ENCODE measurements at regions not wholly inside any gene's neighbourhood (a gene's known extent, or its start where the extent isn't known, plus 50 kb on each side); places are given as distances from the start of the nearest gene placed in this dataset.
A peak's percentile ranks its signal among the peaks of the same experiment; 100 is the strongest.

DNA sequence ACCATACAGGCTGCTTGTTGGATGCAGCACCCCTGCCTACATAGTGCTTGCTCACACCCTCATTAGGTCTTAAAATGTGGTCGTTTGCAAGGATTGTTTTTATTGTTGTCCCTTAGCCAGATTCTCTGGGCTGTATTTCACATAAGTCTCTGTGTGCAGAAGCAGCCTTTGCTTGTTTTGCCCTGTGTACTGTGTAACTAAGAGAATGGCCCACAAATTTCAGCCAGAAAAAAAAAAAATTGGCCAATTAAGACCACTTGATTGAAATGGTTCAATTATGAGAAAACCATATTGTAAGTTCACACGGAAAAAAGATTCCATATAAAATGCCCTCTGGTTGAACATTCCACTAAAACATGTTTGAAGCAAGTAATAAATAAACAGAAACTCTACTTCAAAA is 377.1 kb upstream of the SOX11 start:
- DNase-seq = no peak

DNA sequence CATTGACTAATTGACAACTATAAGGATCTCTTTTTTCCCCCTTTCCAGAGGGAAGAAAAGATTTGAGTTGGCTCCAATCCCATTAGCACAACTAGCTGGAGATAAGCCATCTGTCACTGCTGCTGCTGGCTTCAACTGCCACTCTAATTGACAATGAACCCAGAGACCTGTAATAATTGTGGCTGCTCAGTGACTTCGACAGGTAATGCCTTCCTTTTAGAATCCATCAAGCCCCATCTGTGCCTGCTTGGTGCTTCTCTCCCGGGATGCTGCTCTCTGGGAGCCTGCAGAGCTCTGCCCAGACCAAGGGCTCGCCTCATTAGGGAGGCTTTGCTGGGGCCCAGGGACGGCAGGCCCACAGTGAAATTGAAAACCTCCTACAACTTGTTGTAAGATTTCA is 376.7 kb upstream of the SOX11 start:
- DNase-seq = no peak

DNA sequence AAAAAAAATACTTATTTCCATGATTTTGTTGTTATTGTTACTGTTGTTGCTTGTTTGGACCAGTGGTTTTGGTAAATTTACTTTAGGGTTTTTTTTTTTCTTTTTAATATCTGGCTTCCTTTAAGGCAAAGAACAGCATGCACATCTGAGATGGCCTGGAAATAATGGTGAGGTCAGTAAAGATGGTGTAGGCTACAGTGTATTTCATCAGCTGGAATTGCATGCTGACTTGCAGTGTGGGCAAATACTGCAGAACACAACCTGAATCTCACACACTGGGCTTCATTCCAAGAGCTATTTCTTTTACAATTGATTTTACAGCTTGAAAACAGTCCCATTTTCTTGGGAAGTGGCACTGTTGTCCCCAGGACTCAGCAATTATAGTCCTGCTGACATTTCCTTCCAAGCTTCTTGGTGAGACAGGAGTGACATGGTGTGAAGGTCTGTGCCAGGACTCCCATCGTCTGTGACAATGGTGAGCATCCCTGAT is 376.1 kb upstream of the SOX11 start:
- DNase-seq = no peak

DNA sequence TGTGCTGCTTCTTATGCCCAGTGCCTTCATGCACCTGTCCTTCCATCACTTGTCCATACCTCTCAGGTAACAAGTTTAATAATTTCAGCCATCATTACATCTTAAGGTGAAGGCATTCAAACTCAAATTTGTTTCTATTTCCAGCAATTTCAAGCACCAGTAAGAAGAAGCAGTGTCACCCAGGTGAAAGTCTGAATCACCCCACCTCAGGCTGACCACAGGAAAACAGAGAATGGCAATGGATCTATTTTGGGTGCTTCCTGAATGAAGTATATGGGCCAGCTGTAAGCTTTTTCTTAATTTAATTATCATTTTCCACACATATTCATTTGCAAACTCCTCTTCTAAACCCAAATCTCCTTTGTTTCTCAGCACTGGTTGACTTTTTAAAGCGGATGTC is 372.7 kb upstream of the SOX11 start:
- no peak for DNase-seq

DNA sequence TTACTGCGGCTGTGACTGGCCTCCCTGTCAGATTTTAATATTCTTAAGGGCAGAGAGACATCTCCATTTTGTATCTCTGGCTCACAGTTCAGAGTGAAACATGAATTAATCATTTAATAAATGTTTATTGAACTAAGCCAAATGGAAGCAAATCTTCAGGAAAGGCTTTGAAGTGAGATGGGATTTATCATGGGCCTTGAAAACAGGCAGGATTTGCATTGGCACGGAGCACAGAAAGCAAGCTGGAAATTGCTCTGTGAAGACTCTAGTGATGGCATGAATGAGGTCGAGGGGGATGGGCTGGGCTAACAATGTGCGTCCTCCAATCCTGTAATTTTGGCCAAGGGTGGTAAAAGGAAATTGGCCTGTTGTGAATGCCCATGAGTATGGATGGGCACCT is 369.8 kb upstream of the SOX11 start:
- no peak for DNase-seq

DNA sequence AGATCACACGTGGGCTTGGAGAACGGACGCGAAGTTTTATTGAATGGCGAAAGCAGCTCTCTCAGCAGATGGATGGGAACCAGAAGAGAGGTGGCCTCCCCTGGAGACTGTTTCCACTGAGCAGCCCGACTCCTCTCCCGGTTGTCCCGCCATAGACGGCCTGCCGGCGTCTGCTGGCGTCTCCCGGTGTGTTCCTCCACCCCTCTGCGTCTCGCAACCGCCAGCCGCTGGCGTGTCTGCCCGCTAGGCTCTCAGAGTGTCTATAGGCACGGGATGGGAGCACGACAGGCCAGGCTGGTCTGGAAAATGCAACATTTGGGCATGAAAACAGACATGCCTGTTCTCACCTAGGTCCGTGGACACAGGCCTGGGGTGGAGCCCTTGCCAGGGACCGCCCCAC is 366.7 kb upstream of the SOX11 start:
- no peak for DNase-seq

DNA sequence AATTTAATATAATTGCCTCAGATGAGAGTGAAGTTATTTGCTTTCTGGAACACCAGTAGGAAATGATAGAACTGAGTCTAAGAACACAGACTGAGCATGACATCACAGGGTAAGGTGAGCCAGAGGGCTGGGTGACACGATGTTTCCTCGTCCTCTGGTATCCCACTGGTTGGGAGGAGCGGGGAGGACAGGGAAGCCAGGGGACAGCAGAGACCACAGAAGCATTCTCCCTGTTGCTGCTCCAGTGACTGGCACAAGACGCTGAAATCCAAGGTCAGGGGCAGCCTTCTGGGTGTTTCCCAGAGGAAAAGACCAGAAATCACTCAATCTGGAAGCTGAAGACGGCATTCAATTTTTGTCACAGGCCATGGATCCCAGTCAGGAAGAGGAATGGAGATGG is 363.4 kb upstream of the SOX11 start:
- DNase-seq = no peak

DNA sequence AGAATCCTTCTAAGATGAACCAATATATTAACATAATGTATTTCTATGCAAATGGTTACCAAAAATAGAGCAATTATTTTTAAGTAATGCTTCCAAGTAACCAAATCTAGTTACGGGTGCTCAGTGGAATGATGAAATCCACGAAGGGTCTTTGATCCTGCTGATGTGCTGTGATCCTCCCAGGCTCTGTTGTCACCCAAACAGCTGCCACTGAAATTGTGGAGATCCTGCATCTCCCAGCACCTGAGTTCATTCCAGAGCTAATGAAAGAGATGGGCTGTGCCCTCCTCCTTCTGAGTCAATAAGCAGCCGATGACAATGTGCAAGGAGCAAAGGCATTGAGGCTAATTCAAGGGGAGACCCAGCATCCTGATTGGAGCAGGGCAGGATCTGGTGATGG is 362.4 kb upstream of the SOX11 start:
- DNase-seq = no peak

DNA sequence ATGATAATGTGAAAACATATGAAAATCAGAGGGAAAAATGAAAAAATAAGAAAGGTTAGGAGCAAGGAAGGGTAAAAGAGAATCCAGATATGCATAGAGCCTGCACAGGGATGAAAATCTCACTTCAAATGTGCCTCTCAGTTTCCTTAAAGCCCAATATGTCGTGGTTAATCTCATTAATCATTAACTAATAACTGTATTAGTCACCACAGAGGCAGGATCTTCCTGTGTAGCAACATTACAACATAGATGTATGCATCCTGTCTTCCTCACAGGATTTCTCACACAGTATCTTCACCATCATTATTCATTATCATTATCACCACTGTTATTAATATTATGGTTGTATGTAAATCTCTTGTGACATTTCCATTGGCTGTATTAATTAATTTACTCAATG is 361.2 kb upstream of the SOX11 start:
- no peak for DNase-seq

DNA sequence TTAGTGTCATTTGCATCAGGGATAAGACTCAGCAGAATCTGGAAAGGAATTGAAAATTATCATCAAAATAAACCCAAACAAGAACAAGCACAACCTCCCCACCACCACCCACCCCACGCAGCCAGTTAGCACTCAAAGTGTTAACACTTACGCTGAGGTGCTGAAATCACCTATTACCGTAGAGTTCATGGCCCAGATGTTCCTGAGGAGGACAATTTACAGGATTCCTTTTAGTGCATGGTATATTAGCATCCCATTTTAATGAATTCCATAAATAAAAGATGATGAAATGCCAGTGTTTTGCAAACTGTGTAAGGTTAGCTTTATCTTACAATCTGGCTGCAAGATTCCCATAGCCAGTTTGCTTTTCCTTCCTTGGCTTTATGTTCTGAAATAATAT is 359.3 kb upstream of the SOX11 start:
- DNase-seq = no peak

DNA sequence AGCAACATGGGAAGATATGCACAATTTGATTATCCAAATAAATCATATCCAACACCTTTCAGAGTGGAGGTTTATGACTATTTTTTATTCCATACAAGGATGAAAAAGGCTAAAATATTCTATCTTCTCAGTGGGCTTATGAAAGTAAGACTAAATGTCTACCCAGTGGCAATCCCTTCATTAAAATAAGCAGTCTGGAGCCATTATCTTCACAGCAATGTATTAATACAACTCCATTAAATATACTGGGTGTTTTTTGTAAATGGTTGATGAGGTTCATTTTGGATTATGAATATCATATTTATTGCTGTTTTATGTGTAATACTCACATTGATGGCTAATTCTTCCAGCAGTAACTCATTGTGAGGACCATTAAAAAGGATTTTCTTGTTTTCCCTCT is 352.7 kb upstream of the SOX11 start:
- DNase-seq = no peak

DNA sequence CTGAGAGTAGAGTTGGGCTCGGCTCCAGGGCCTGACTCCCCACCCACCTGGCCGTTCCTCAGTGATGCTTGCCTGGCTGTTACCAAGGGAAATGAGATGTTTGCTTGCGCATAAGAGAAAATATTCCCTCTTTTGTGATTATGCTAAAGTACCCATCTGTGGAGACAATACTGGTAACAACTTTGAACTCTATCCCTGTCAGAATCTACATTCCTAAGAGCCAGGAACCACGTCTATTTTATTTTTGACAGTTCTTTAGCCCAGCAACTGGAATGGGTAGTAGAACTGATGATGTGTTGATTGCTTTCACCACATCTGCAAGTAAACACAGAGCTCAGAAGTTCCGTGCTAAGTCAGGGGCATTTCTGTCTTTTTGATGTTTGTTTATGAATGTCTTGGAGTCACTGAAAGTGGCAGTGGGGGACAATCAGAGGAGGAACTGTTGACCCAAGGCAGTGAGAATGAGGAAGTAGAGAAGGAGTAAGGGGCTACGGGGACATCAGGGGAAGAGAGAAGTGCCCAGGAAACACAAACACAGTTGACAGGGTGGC is 348.3 kb upstream of the SOX11 start:
- DNase-seq = no peak

DNA sequence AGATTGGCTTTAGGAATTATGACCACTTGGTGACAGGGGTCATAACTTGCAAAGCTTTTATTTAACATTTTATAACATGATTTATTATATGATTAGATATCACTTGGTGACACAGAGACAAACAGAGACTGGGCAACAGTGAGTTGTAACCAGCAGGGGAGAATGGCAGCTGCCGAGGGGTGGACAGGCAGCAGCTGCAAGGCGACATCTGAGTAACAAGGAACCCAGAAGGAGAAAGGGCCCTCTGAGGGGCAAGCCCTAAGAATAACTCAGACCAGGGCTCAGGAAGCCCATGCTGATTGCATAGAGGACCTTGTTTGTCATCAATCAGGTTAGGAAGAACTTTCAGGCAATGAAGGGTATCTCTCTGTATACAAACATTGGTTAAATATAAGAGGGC is 339.9 kb upstream of the SOX11 start:
- no peak for DNase-seq

DNA sequence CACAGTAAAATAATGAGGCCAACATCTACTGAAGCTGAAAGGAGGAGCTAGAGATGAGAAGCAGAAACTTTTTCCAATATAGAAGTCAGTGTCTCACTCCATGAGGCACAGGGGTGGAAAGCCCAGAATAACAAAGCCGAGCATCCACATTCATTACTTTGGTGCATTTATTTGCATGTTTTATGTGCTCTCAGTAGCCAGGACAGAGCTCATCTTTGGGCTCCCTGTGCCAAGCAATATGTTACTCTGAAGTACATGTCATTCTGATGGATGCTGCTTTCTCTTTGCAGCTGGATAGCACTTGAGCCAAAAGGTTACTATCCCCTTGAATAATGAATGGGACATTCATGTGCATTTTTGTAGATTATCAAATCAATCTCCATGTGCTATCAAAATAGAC is 338.6 kb upstream of the SOX11 start:
- no peak for DNase-seq

DNA sequence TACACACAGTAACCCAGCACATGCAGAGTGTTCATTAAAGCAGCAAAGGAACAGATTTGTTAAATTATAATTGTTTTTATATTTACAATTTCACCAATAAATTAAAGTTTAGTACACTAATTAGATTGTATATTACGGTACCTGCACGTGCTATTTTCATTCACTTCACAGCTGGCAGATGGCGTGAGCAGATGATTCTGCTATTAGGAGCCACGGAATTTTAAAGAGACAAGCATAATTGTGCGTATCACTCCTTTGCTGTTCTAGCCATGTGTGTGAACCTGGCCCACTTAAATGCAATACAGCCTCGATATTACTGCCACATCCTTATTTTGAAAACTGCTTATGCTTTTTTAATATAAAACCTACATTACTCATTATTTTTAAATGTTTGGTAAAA is 332.8 kb upstream of the SOX11 start:
- no peak for DNase-seq

DNA sequence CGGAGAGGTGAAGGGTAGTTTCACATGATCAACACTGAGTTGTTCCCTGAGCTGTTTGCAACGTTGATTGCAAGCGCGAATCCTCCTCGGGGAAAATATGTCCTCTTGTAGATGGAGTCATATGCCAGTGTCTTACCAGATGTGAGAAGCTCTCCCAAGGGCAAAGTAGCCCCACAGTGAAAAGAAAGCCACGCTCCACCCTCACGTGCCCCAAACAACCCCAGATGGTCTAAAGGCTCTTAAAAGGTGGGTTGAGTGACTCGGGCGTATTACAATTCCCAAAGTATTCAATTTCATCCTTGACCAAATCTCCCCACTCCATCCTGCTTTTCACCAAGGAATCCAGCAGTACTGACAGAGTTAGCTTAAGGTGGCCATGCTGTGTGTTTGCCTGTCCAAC is 332.1 kb upstream of the SOX11 start:
- no peak for DNase-seq

DNA sequence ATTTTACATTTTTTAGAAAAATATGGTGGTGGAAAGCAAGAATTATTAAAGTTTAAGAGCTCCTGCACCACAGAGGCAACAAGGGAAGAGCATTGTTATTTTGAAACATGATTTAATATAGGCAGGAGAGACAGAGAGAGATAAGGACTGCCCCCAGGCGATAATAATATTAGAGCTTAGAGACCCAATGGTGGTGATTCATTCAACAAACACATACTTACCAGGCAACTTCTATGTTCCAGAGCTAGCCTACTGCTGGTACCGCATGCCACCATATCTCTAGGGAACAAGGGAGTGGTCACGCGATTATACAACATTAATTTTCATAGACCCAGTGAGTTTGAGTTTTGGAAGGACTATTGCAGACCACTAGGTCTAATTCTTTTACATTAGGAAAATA is 327.8 kb upstream of the SOX11 start:
- no peak for DNase-seq

DNA sequence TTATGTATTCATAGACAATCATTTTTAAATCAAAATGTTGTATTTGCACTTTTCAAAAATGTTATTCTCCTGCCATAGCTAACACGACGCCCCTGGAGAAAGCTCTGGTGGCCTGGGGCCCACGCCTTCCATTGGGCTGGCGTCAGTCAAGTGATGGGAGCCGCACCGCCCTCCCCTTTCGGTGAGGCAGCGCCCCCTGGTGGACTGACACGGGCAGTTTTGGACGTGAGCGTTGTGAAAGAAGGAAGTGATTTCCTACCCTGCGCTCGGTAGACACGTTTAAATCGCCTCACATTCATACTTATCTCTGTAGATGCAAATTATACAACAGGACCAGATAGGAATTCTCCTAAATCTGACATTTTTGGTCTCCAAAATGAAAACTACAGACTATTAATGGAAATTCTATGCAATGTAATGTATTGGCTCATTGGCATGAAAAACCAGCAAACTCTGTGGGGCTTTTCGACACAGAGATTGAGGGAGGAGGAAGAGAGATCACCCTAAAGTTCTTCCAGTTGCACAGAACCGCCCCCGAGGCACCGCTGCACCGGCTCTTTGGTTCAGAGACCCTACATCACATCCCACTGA is 326.2 kb upstream of the SOX11 start:
- DNase-seq = peak; percentile 82

DNA sequence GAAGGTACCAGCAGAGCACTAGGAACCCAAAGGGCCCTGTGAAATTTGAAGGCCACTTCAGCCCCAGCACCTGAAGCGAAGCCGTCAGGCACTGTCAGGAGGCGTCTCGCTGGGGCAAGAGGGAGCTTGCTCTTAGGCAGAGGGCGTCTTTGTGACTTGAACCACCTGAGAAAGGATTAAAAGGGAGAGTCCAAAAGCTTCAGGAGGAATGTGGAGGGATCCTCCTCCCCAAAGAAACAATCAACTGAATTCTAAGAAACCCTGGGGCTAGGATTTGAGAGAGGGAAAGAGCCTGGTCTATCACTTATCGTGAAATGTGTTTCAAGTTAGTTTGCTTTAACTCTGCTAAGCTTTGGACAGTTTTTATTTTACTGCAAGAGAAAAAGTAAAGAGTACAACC is 324.9 kb upstream of the SOX11 start:
- DNase-seq = no peak

DNA sequence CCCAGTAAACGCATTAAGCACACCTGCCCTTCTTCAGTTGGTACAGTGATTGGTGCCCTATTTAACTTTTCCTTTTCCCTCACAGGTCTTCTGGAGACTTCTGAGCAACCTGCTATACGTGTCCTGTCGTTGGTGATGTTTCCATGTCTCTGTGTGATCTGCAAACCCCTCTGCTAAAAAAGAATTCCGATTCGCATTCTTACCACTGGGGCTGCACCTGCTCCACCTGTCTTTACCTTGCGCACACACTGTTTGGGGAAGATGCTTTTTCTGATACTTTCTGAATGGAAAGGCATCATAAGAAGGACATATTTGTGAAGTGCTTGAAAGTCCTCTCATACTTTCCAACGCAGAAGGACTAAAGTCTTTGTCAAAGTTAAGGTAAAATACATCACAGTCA is 323.9 kb upstream of the SOX11 start:
- no peak for DNase-seq

DNA sequence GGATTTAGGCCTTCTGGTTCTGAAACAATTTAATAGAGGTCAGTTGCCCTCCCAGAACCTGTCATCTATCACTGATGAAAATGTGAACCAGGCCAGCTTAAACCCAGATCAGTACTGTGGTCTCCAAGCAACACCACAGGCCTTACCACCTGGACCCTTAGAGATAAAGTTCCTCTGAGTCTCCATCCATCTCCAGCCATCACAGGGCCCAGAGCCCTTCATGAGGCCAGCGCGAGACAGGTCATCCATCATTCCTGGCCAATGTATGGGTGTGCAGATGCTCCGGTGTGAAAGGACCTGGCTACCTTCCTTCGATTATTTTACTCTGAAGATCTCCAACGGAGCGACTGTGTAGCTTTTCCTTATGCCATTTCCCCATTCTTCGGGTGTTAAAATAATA is 322.7 kb upstream of the SOX11 start:
- DNase-seq = no peak

DNA sequence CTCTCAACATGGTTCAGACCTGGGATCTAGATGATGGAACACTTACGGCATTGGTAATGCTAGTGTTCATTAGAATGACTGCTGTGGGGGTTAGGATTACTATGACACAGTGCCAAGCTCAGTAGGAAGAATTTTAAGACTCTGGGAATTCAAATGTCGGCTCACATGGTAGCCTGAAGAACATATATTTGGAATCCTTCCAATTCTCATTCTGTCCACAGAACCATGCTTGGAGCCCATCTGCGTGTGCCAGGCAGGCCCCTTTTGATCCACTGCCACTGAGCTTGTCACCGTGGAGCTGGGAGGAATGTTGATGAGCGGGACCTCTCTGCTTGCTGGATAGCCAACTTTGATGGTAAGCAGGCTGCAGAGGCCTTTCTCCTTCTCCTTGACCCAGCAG is 322.0 kb upstream of the SOX11 start:
- DNase-seq = no peak

DNA sequence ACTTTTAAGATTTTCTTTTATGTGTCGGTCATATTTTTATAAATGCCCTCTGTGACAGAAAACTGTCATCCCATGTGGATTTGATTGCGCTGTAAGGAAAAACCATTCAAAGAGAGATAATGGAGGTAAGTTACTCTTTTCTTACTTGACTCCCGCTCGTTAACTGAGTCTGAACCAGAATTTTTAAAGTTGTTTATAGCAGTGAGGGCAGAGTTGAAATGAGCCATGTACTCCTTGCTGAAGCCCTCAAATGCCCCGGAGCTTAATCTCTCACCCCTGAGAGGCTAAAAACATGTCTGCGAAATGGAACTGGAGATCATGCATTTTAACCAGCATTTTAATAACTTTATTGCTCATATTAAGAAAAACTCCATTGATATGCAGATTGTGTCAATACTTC is 320.0 kb upstream of the SOX11 start:
- DNase-seq = no peak

DNA sequence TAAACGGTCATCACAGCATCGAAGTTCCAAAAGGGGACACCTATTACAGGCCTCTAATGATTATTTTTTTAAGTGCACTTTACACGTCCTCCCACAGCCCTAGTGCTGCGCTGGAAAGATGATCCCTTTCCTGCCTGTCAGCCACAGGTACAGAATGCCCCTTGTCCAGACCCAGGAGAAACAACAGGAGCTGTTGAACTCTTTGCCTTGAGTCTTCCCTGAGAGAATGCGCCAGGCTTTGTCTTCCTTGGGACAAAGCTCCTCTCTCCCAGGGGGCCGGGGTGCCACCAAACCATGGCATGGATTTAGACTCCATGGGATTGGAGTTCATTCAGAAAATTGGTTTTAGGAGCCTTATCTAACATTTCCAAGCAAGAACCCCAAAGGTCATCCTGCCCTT is 319.0 kb upstream of the SOX11 start:
- no peak for DNase-seq

DNA sequence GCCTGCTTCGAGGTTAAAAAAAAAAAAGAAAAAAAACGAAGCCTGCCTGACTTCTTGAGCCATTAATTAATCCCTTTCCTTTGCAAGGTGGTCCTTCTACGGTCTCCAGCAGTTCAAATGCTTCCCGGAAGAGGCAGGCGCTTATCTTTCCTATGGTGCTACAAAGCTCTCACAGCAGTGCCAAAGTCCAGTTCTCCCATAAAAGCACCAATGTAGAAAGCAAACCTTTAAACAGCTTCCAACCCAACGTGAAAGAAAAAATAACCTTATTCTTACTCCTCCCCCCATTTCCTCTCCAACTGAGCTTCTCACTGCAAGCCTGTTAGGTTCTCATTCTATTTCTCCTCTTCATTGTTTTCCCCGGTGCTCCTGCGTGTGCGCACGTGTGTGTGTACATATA is 317.4 kb upstream of the SOX11 start:
- no peak for DNase-seq

DNA sequence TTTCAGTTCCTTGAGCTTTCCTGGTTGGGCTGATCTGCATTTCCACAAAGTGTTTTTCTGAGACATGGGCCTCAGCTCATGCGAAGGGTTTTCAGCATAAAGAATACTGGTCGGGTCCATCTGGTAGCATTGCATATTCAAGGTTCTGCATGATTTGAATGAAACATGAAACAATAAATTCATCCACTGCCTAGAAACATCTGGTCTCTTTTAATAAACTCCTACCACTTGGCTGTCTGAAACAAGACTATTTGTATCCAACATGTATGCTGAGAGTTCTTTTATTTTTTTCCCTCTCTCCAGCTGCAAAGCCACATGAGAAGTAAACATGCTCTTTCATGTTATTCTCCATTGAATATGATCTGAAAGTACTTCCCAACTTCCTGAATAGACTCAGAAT is 314.9 kb upstream of the SOX11 start:
- DNase-seq = no peak
